Naive thymus-derived CD4-positive, alpha-beta T cell (primary cell): ENCODE measurements at regions not wholly inside any gene's neighbourhood (a gene's known extent, or its start where the extent isn't known, plus 50 kb on each side); places are given as distances from the start of the nearest gene placed in this dataset.
A peak's percentile ranks its signal among the peaks of the same experiment; 100 is the strongest.

Experiments
- ATAC-seq: fragments of 150-1000 bp; cut with Tn5 transposase; 2 replicates; pipeline ENCODE4 v1.10.0; 2021; ENCODE audit warnings: mild to moderate bottlenecking, moderate library complexity
- CTCF ChIA-PET: fragments of 350-600 bp; sonication (Branson Sonifier 250); formaldehyde crosslinking; loops from one replicate; lab custom pipeline; 2021; ENCODE audit warnings: antibody characterized with exemption; lab: Charles Lee
- POLR2A ChIA-PET: fragments of 350-600 bp; sonication (Branson Sonifier 250); formaldehyde crosslinking; loops from one replicate; lab custom pipeline; 2021; ENCODE audit warnings: antibody characterized with exemption, inconsistent platforms; lab: Charles Lee
- DNase-seq, 9 donors: peaks; one replicate each; pipeline versions ENCODE4 v3.0.0 to v3.0.0-alpha.2; 2020 to 2022; ENCODE audit warnings: mixed read lengths in 1 of 9
- H3K27ac ChIP-seq: one replicate; pipeline ENCODE4 v1.7.0; 2013; ENCODE audit warnings: mild to moderate bottlenecking, low read depth, low read length, moderate library complexity
- H3K27me3 ChIP-seq, 2 donors: one replicate each; pipeline ENCODE4 v1.7.0; 2013; ENCODE audit warnings: low read length in 2 of 2, mild to moderate bottlenecking in 2 of 2, moderate library complexity in 2 of 2; ENCODE audit not compliant: control insufficient read depth in 2 of 2, insufficient read depth in 2 of 2
- H3K36me3 ChIP-seq, 3 experiments: 1 replicate in 2 of 3; 2 replicates in 1 of 3; pipeline ENCODE4 v1.7.0; 2013; ENCODE audit warnings: low read length in 3 of 3, mild to moderate bottlenecking in 3 of 3, moderate library complexity in 1 of 3; ENCODE audit not compliant: insufficient read depth in 3 of 3, control insufficient read depth in 2 of 3
- H3K4me1 ChIP-seq, 2 donors: one replicate each; pipeline ENCODE4 v1.7.0; 2013; ENCODE audit warnings: low read length in 2 of 2, mild to moderate bottlenecking in 2 of 2, moderate library complexity in 1 of 2; ENCODE audit not compliant: control insufficient read depth in 2 of 2, insufficient read depth in 2 of 2
- H3K4me3 ChIP-seq: 2 replicates; pipeline ENCODE4 v1.7.0; 2013; ENCODE audit warnings: mild to moderate bottlenecking, low read length
- H3K9me3 ChIP-seq, 3 experiments: 1 replicate in 2 of 3; 2 replicates in 1 of 3; pipeline ENCODE4 v1.7.0; 2013; ENCODE audit warnings: low read length in 3 of 3; ENCODE audit not compliant: control insufficient read depth in 2 of 3
- H3K27ac Mint-ChIP-seq, 9 donors: one replicate each; pipeline ENCODE4 v1.8.0; 2020 to 2022; ENCODE audit warnings: mixed read lengths in 9 of 9, mild to moderate bottlenecking in 8 of 9, moderate library complexity in 5 of 9, inconsistent platforms in 2 of 9
- H3K27me3 Mint-ChIP-seq, 5 donors: one replicate each; pipeline ENCODE4 v1.8.0; 2021 to 2022; ENCODE audit warnings: mixed read lengths in 5 of 5, mild to moderate bottlenecking in 1 of 5
- H3K36me3 Mint-ChIP-seq, 5 donors: one replicate each; pipeline ENCODE4 v1.8.0; 2020 to 2022; ENCODE audit warnings: mixed read lengths in 5 of 5, mild to moderate bottlenecking in 3 of 5, inconsistent platforms in 1 of 5
- H3K4me1 Mint-ChIP-seq, 7 donors: one replicate each; pipeline ENCODE4 v1.8.0; 2020 to 2022; ENCODE audit warnings: mixed read lengths in 7 of 7, mild to moderate bottlenecking in 3 of 7, inconsistent platforms in 1 of 7
- H3K4me3 Mint-ChIP-seq, 10 donors: one replicate each; pipeline ENCODE4 v1.8.0; 2020 to 2022; ENCODE audit warnings: mild to moderate bottlenecking in 10 of 10, mixed read lengths in 10 of 10, moderate library complexity in 6 of 10, inconsistent platforms in 2 of 10
- H3K9me3 Mint-ChIP-seq, 11 donors: one replicate each; pipeline ENCODE4 v1.8.0; 2020 to 2022; ENCODE audit warnings: mixed read lengths in 11 of 11, mild to moderate bottlenecking in 4 of 11, inconsistent platforms in 1 of 11, moderate library complexity in 1 of 11
- intact Hi-C, 2 donors: fragments of 100-400 bp; cut with micrococcal nuclease; formaldehyde crosslinking; loops; one replicate each; pipeline ENCODE4 v1.15.1; 2023

GRCh38 chr6:144835322-144835973, 550.3 kb downstream of the UTRN start:
- intact Hi-C loops = no loop called here
- no peak for ATAC-seq
- no peak for DNase-seq
- CTCF ChIA-PET = interaction anchor here (0.6 kb wide), 1 partner anchor 1301 kb away, joined by 5 read pairs; no protein-coding TSS in a partner anchor
- no peaks in the 10 kb centered on the region for H3K9me3 Mint-ChIP-seq
- no peaks in the 10 kb centered on the region for H3K4me1 ChIP-seq
- peaks cover 4 to 66% (median 54%) of the 10 kb centered on the region in 3 experiments for H3K36me3 ChIP-seq
- no peak overlapping the region for H3K27ac ChIP-seq
- H3K4me3 ChIP-seq = no peak overlapping the region
- peaks cover 0 to 3% of the 10 kb centered on the region in 2 donors for H3K27me3 ChIP-seq
- POLR2A ChIA-PET = no interaction called here
- H3K27ac Mint-ChIP-seq = peak overlapping the region in 3 of 9 donors; percentile 1 to 77 (median 45)
- no peaks in the 10 kb centered on the region for H3K27me3 Mint-ChIP-seq
- no peaks in the 10 kb centered on the region for H3K4me1 Mint-ChIP-seq
- H3K36me3 Mint-ChIP-seq = peaks cover 9 to 68% (median 26%) of the 10 kb centered on the region in 5 donors
- H3K4me3 Mint-ChIP-seq = no peak overlapping the region
- no peaks in the 10 kb centered on the region for H3K9me3 ChIP-seq

- no peaks in the 10 kb centered on the region for H3K9me3 ChIP-seq
- CTCF ChIA-PET = no interaction called here
- intact Hi-C loops = no loop called here
- Mint-ChIP-seq H3K4me1 (no peaks in the 10 kb centered on the region), H3K9me3 (no peaks in the 10 kb centered on the region), H3K27ac (peak overlapping the region in 1 of 9 donors; percentile 25), H3K4me3 (no peak overlapping the region), H3K27me3 (no peaks in the 10 kb centered on the region), H3K36me3 (peaks cover 8 to 64% (median 34%) of the 10 kb centered on the region in 5 donors)
- ATAC-seq = no peak
- H3K4me3 ChIP-seq = no peak overlapping the region
- no peaks in the 10 kb centered on the region for H3K27me3 ChIP-seq
- POLR2A ChIA-PET = no interaction called here
- no peak for DNase-seq
- H3K4me1 ChIP-seq = no peaks in the 10 kb centered on the region
- H3K27ac ChIP-seq = no peak overlapping the region
- peaks cover 4 to 60% (median 52%) of the 10 kb centered on the region in 3 experiments for H3K36me3 ChIP-seq
Measured at GRCh38 chr6:144840619-144841018, 555.5 kb downstream of the UTRN start.

GRCh38 chr6:144843701-144844100, 558.6 kb downstream of the UTRN start:
- H3K27ac ChIP-seq = no peak overlapping the region
- Mint-ChIP-seq H3K27ac (peak overlapping the region in 4 of 9 donors; percentile 5 to 71 (median 40)), H3K36me3 (peaks cover 15 to 58% (median 39%) of the 10 kb centered on the region in 5 donors), H3K4me3 (no peak overlapping the region), H3K27me3 (no peaks in the 10 kb centered on the region), H3K4me1 (peaks cover 0 to 7% (median 0%) of the 10 kb centered on the region in 7 donors), H3K9me3 (peaks cover 0 to 7% (median 0%) of the 10 kb centered on the region in 11 donors)
- no peak for ATAC-seq
- H3K9me3 ChIP-seq = no peaks in the 10 kb centered on the region
- CTCF ChIA-PET = no interaction called here
- H3K4me1 ChIP-seq = no peaks in the 10 kb centered on the region
- no peak overlapping the region for H3K4me3 ChIP-seq
- peaks cover 0 to 54% (median 30%) of the 10 kb centered on the region in 3 experiments for H3K36me3 ChIP-seq
- DNase-seq = no peak
- POLR2A ChIA-PET = no interaction called here
- H3K27me3 ChIP-seq = no peaks in the 10 kb centered on the region
- intact Hi-C loops = no loop called here

GRCh38 chr6:144844596-144844995, 559.5 kb downstream of the UTRN start:
- no peaks in the 10 kb centered on the region for H3K27me3 Mint-ChIP-seq
- Histone ChIP-seq H3K27ac (no peak overlapping the region), H3K9me3 (no peaks in the 10 kb centered on the region), H3K36me3 (peaks cover 0 to 47% (median 21%) of the 10 kb centered on the region in 3 experiments), H3K4me1 (no peaks in the 10 kb centered on the region), H3K4me3 (no peak overlapping the region), H3K27me3 (no peaks in the 10 kb centered on the region)
- H3K9me3 Mint-ChIP-seq = peaks cover 0 to 8% (median 0%) of the 10 kb centered on the region in 11 donors
- DNase-seq (no peak), ATAC-seq (no peak)
- peaks cover 0 to 7% (median 0%) of the 10 kb centered on the region in 7 donors for H3K4me1 Mint-ChIP-seq
- peaks cover 17 to 55% (median 44%) of the 10 kb centered on the region in 5 donors for H3K36me3 Mint-ChIP-seq
- intact Hi-C loops = no loop called here
- ChIA-PET CTCF (interaction anchor here (0.7 kb wide), 1 partner anchor 231 kb away, joined by 3 read pairs; no protein-coding TSS in a partner anchor), POLR2A (no interaction called here)
- peak overlapping the region in 5 of 9 donors; percentile 9 to 62 (median 33) for H3K27ac Mint-ChIP-seq
- no peak overlapping the region for H3K4me3 Mint-ChIP-seq

GRCh38 chr6:144845186-144845585, 560.1 kb downstream of the UTRN start:
- no peak overlapping the region for H3K27ac ChIP-seq
- peaks cover 0 to 52% (median 19%) of the 10 kb centered on the region in 3 experiments for H3K36me3 ChIP-seq
- H3K27me3 Mint-ChIP-seq = no peaks in the 10 kb centered on the region
- H3K27ac Mint-ChIP-seq = peak overlapping the region in 2 of 9 donors; percentile 61 to 62
- intact Hi-C loops = no loop called here
- ChIA-PET POLR2A (no interaction called here), CTCF (no interaction called here)
- no peak for DNase-seq
- no peak overlapping the region for H3K4me3 ChIP-seq
- H3K4me1 ChIP-seq = no peaks in the 10 kb centered on the region
- no peak for ATAC-seq
- H3K36me3 Mint-ChIP-seq = peaks cover 17 to 59% (median 44%) of the 10 kb centered on the region in 5 donors
- H3K27me3 ChIP-seq = no peaks in the 10 kb centered on the region
- H3K4me3 Mint-ChIP-seq = no peak overlapping the region
- peaks cover 0 to 7% (median 0%) of the 10 kb centered on the region in 7 donors for H3K4me1 Mint-ChIP-seq
- H3K9me3 ChIP-seq = no peaks in the 10 kb centered on the region
- peaks cover 0 to 8% (median 0%) of the 10 kb centered on the region in 11 donors for H3K9me3 Mint-ChIP-seq

- intact Hi-C loops = no loop called here
- Histone ChIP-seq H3K4me1 (no peaks in the 10 kb centered on the region), H3K9me3 (no peaks in the 10 kb centered on the region), H3K27ac (no peak overlapping the region), H3K4me3 (no peak overlapping the region), H3K27me3 (no peaks in the 10 kb centered on the region), H3K36me3 (peaks cover 3 to 50% (median 16%) of the 10 kb centered on the region in 3 experiments)
- no peak for ATAC-seq
- no peak for DNase-seq
- POLR2A ChIA-PET = no interaction called here
- H3K36me3 Mint-ChIP-seq = peaks cover 22 to 66% (median 52%) of the 10 kb centered on the region in 5 donors
- H3K27me3 Mint-ChIP-seq = no peaks in the 10 kb centered on the region
- CTCF ChIA-PET = interaction anchor here (0.6 kb wide), 1 partner anchor 1686 kb away, joined by 3 read pairs; no protein-coding TSS in a partner anchor
- H3K4me1 Mint-ChIP-seq = peaks cover 0 to 7% (median 0%) of the 10 kb centered on the region in 7 donors
- peaks cover 0 to 8% (median 0%) of the 10 kb centered on the region in 11 donors for H3K9me3 Mint-ChIP-seq
- H3K4me3 Mint-ChIP-seq = no peak overlapping the region
- H3K27ac Mint-ChIP-seq = peak overlapping the region in 8 of 9 donors; percentile 0 to 70 (median 54)
Measured at GRCh38 chr6:144847916-144848315, 562.8 kb downstream of the UTRN start.
